ENCODE measurements at regions not wholly inside any gene's neighbourhood (a gene's known extent, or its start where the extent isn't known, plus 50 kb on each side); places are given as distances from the start of the nearest gene placed in this dataset.

- intact Hi-C loops (cut with DNase I): no loop called here
These were observed 108.0 kb downstream of the PPM1A start for GRCh38 chr14:60356906-60357550.

GRCh38 chr14:60357551-60358149 lies 108.6 kb downstream of the PPM1A start:
- Histone ChIP-seq H3K4me3 (replicated peaks in 1 of 3) (no peak overlapping the region), H3K27me3 (no peaks in the 10 kb centered on the region), H3K9me3 (no peaks in the 10 kb centered on the region), H3K36me3 (no peaks in the 10 kb centered on the region), H3K27ac (no peak overlapping the region), H3K4me1 (no peaks in the 10 kb centered on the region)
- TF ChIP-seq POLR2A (IDR thresholded peaks at IDR 0.05): no peak
- no peak for TF ChIP-seq CTCF (IDR thresholded peaks at IDR 0.05)
- no peak for DNase-seq
- WGBS, 2 donors: 90 to 93% methylated on average over 3 of the region's 3 CpGs
- intact Hi-C loops (cut with DNase I): no loop called here

More at GRCh38 chr14:60356906-60357550, 108.0 kb downstream of the PPM1A start:
- Histone ChIP-seq H3K9me3 (no peaks in the 10 kb centered on the region), H3K27ac (no peak overlapping the region), H3K4me1 (no peaks in the 10 kb centered on the region), H3K36me3 (no peaks in the 10 kb centered on the region), H3K4me3 (replicated peaks in 1 of 3) (no peak overlapping the region), H3K27me3 (no peaks in the 10 kb centered on the region)
- TF ChIP-seq CTCF (IDR thresholded peaks at IDR 0.05) (no peak), POLR2A (IDR thresholded peaks at IDR 0.05) (no peak)
- DNase-seq: no peak
- WGBS, 2 donors: 65 to 76% methylated on average over 10 of the region's 10 CpGs

- H3K4me3 ChIP-seq (replicated peaks in 1 of 3): no peak overlapping the region
- WGBS, 2 donors: 97 to 100% methylated on average over 2 of the region's 2 CpGs
- H3K27ac ChIP-seq: no peak overlapping the region
- H3K9me3 ChIP-seq: no peaks in the 10 kb centered on the region
- no peaks in the 10 kb centered on the region for H3K36me3 ChIP-seq
- H3K27me3 ChIP-seq: no peaks in the 10 kb centered on the region
- no peak for TF ChIP-seq CTCF (IDR thresholded peaks at IDR 0.05)
- no peak for TF ChIP-seq POLR2A (IDR thresholded peaks at IDR 0.05)
- no peak for DNase-seq
- intact Hi-C loops (cut with DNase I): no loop called here
- H3K4me1 ChIP-seq: no peaks in the 10 kb centered on the region
These were observed 114.3 kb downstream of the PPM1A start for GRCh38 chr14:60363275-60363674.

- intact Hi-C loops (cut with DNase I): no loop called here
- 81 to 86% methylated on average over 3 of the region's 3 CpGs for WGBS, 2 donors
These were observed 114.7 kb downstream of the PPM1A start for GRCh38 chr14:60363687-60364086.

More at GRCh38 chr14:60363687-60364086, 114.7 kb downstream of the PPM1A start:
- H3K27me3 ChIP-seq: no peaks in the 10 kb centered on the region
- no peak overlapping the region for H3K4me3 ChIP-seq (replicated peaks in 1 of 3)
- TF ChIP-seq POLR2A (IDR thresholded peaks at IDR 0.05) (no peak), CTCF (IDR thresholded peaks at IDR 0.05) (no peak)
- no peaks in the 10 kb centered on the region for H3K9me3 ChIP-seq
- no peaks in the 10 kb centered on the region for H3K4me1 ChIP-seq
- H3K27ac ChIP-seq: no peak overlapping the region
- DNase-seq: no peak
- H3K36me3 ChIP-seq: no peaks in the 10 kb centered on the region
